DOHH2 (cell line): ENCODE measurements at regions not wholly inside any gene's neighbourhood (a gene's known extent, or its start where the extent isn't known, plus 50 kb on each side); places are given as distances from the start of the nearest gene placed in this dataset.

ENCODE experiments used
- H3F3A ChIP-seq: fragments of 200-600 bp; sonication (generic), shearing (Covaris generic); 2 replicates; pipeline ENCODE4 v1.6.0; 2016; ENCODE audit warnings: antibody characterized with exemption, mild to moderate bottlenecking; ENCODE audit not compliant: control insufficient read depth, insufficient read depth
- H3K27ac ChIP-seq: fragments of 200-600 bp; sonication (generic); 2 replicates; pipeline ENCODE4 v1.5.1; 2014; ENCODE audit warnings: low read depth, mild to moderate bottlenecking, low read length, moderate library complexity
- H3K27me3 ChIP-seq: fragments of 200-600 bp; sonication (generic); 2 replicates; pipeline ENCODE4 v1.6.1; 2014; ENCODE audit warnings: mild to moderate bottlenecking, low read length, mixed read lengths; ENCODE audit not compliant: control insufficient read depth
- H3K36me3 ChIP-seq: fragments of 200-600 bp; sonication (generic); 2 replicates; pipeline ENCODE4 v1.6.1; 2014; ENCODE audit warnings: mild to moderate bottlenecking, low read length, moderate library complexity, mixed read lengths; ENCODE audit not compliant: control insufficient read depth
- H3K4me1 ChIP-seq: fragments of 200-600 bp; sonication (generic); 2 replicates; pipeline ENCODE4 v1.6.1; 2014; ENCODE audit warnings: mild to moderate bottlenecking, low read length, mixed read lengths; ENCODE audit not compliant: control insufficient read depth
- H3K4me2 ChIP-seq: fragments of 200-600 bp; sonication (generic); 2 replicates; pipeline ENCODE4 v1.6.0; 2014; ENCODE audit warnings: mild to moderate bottlenecking, low read length, moderate library complexity
- H3K4me3 ChIP-seq: fragments of 200-600 bp; sonication (generic); 2 replicates; pipeline ENCODE4 v1.5.1; 2014; ENCODE audit warnings: mild to moderate bottlenecking, low read length, mixed read lengths
- H3K79me2 ChIP-seq: fragments of 200-600 bp; sonication (generic); 2 replicates; pipeline ENCODE4 v1.6.1; 2014; ENCODE audit warnings: mild to moderate bottlenecking, low read length, mixed read lengths; ENCODE audit not compliant: control insufficient read depth
- H3K9me2 ChIP-seq: fragments of 200-600 bp; sonication (generic); replicated peaks from 2 replicates; pipeline ENCODE4 v1.6.1; 2014; ENCODE audit warnings: mild to moderate bottlenecking, low read length, mixed read lengths; ENCODE audit not compliant: control insufficient read depth
- H3K9me3 ChIP-seq: fragments of 200-600 bp; sonication (generic); 2 replicates; pipeline ENCODE4 v1.6.1; 2014; ENCODE audit warnings: antibody characterized with exemption, low read length, mixed read lengths; ENCODE audit not compliant: control insufficient read depth, insufficient read depth
- H4K20me1 ChIP-seq: fragments of 200-600 bp; sonication (generic); 2 replicates; pipeline ENCODE4 v1.6.0; 2014; ENCODE audit warnings: low read depth, mild to moderate bottlenecking, antibody characterized with exemption, low read length, moderate library complexity; ENCODE audit not compliant: control insufficient read depth, insufficient read depth
- CTCF ChIP-seq: fragments of 200-600 bp; sonication (generic); IDR thresholded peaks from one replicate; pipeline ENCODE4 v1.5.1; 2014; ENCODE audit warnings: antibody characterized with exemption, mild to moderate bottlenecking, low read depth, low read length; ENCODE audit not compliant: poor library complexity, severe bottlenecking
- EZH2phosphoT487 ChIP-seq: fragments of 200-600 bp; sonication (generic); IDR thresholded peaks from 2 replicates; pipeline ENCODE4 v1.6.1; 2017; ENCODE audit warnings: borderline replicate concordance, mild to moderate bottlenecking, antibody characterized with exemption, low read length, moderate library complexity, mixed read lengths

GRCh38 chr12:47586952-47587669 is 118.7 kb downstream of the RPAP3 start:
- Histone ChIP-seq H3K27ac (no peak overlapping the region), H3K9me3 (no peaks in the 10 kb centered on the region), H3F3A (no peaks in the 10 kb centered on the region), H3K9me2 (no peaks in the 10 kb centered on the region), H3K36me3 (no peaks in the 10 kb centered on the region), H4K20me1 (no peaks in the 10 kb centered on the region), H3K4me3 (no peak overlapping the region), H3K4me2 (no peak overlapping the region), H3K4me1 (peaks cover 4% of the 10 kb centered on the region; the same call in 1 of the 2 replicates), H3K79me2 (no peaks in the 10 kb centered on the region), H3K27me3 (peaks cover 2% of the 10 kb centered on the region; the same call in 1 of the 2 replicates)
- TF ChIP-seq EZH2phosphoT487 (no peak), CTCF (no peak)

- Histone ChIP-seq H3K79me2 (no peaks in the 10 kb centered on the region), H3F3A (no peaks in the 10 kb centered on the region), H3K9me3 (no peaks in the 10 kb centered on the region), H3K27me3 (peaks cover 2% of the 10 kb centered on the region; the same call in 1 of the 2 replicates), H3K4me2 (no peak overlapping the region), H4K20me1 (no peaks in the 10 kb centered on the region), H3K27ac (no peak overlapping the region), H3K4me1 (peaks cover 4% of the 10 kb centered on the region; the same call in 1 of the 2 replicates), H3K36me3 (no peaks in the 10 kb centered on the region), H3K9me2 (no peaks in the 10 kb centered on the region), H3K4me3 (no peak overlapping the region)
- TF ChIP-seq EZH2phosphoT487: no peak
- no peak for TF ChIP-seq CTCF
These were observed 120.3 kb downstream of the RPAP3 start for GRCh38 chr12:47585507-47585906.

GRCh38 chr12:47578836-47579235 is 127.0 kb downstream of the RPAP3 start:
- H3K4me3 ChIP-seq: no peak overlapping the region
- H3K79me2 ChIP-seq: no peaks in the 10 kb centered on the region
- H3F3A ChIP-seq: no peaks in the 10 kb centered on the region
- H3K9me2 ChIP-seq: no peaks in the 10 kb centered on the region
- H3K4me1 ChIP-seq: no peaks in the 10 kb centered on the region
- H3K27me3 ChIP-seq: no peaks in the 10 kb centered on the region
- no peak overlapping the region for H3K27ac ChIP-seq
- TF ChIP-seq CTCF (no peak), EZH2phosphoT487 (no peak)
- H3K9me3 ChIP-seq: no peaks in the 10 kb centered on the region
- H3K4me2 ChIP-seq: no peak overlapping the region
- H4K20me1 ChIP-seq: no peaks in the 10 kb centered on the region
- H3K36me3 ChIP-seq: no peaks in the 10 kb centered on the region
